H1 (cell line): ENCODE measurements at regions not wholly inside any gene's neighbourhood (a gene's known extent, or its start where the extent isn't known, plus 50 kb on each side); places are given as distances from the start of the nearest gene placed in this dataset.

Experiments
- CTCF ChIA-PET: fragments of 300-600 bp; sonication (Branson Sonifier 250); formaldehyde crosslinking; loops from one replicate; lab custom pipeline; 2021; ENCODE audit not compliant: partially characterized antibody; lab: Charles Lee
- POLR2A ChIA-PET: fragments of 300-600 bp; sonication (Branson Sonifier 250); formaldehyde crosslinking; loops from one replicate; lab custom pipeline; 2021; ENCODE audit warnings: inconsistent platforms; ENCODE audit not compliant: partially characterized antibody; lab: Charles Lee
- DNase-seq, 2 experiments: peaks; one replicate each; pipeline versions ENCODE4 v3.0.0 to v3.0.0-alpha.2; 2010 to 2022; ENCODE audit warnings: low spot score in 2 of 2, low read depth in 1 of 2, mixed read lengths in 1 of 2
- FAIRE-seq: peaks from 2 replicates; lab custom pipeline; 2011; peaks lifted over from hg19 to GRCh38; lab: Jason Lieb, UNC
- H2AFZ ChIP-seq: 2 replicates; pipeline ENCODE4 v1.8.1; 2012; ENCODE audit warnings: low read length, inconsistent platforms
- H2AK5ac ChIP-seq: 2 replicates; pipeline ENCODE4 v1.6.1; 2013; ENCODE audit warnings: low read depth, low read length
- H2BK120ac ChIP-seq: replicated peaks from 2 replicates; pipeline ENCODE3; 2013; ENCODE audit warnings: low read depth, low read length, inconsistent platforms
- H2BK12ac ChIP-seq: 2 replicates; pipeline ENCODE4 v1.6.1; 2013; ENCODE audit warnings: low read depth, low read length
- H2BK15ac ChIP-seq: 2 replicates; pipeline ENCODE4 v1.6.1; 2013; ENCODE audit warnings: low read length
- H2BK20ac ChIP-seq: 2 replicates; pipeline ENCODE4 v1.6.1; 2013; ENCODE audit warnings: low read length
- H2BK5ac ChIP-seq: 2 replicates; pipeline ENCODE4 v1.6.1; 2013; ENCODE audit warnings: low read depth, low read length
- H3K14ac ChIP-seq: 2 replicates; pipeline ENCODE4 v1.6.1; 2013; ENCODE audit warnings: inconsistent platforms; ENCODE audit not compliant: insufficient read length
- H3K18ac ChIP-seq: 2 replicates; pipeline ENCODE4 v1.6.1; 2013; ENCODE audit warnings: low read length; ENCODE audit errors: extremely low read depth
- H3K23ac ChIP-seq: 2 replicates; pipeline ENCODE4 v1.6.1; 2013; ENCODE audit warnings: inconsistent platforms; ENCODE audit not compliant: insufficient read length
- H3K23me2 ChIP-seq: 2 replicates; pipeline ENCODE4 v1.6.1; 2013; ENCODE audit warnings: low read depth, low read length
- H3K27ac ChIP-seq: 2 replicates; pipeline ENCODE4 v1.6.1; 2011; ENCODE audit warnings: low read depth, low read length, inconsistent platforms
- H3K27me3 ChIP-seq, 4 experiments: replicated peaks in 1 of 4; 1 replicate in 1 of 4; 2 replicates in 3 of 4; pipeline versions ENCODE4 v1.6.1 to v1.8.1; 2011 to 2013; ENCODE audit warnings: low read length in 3 of 4, mild to moderate bottlenecking in 3 of 4, inconsistent platforms in 2 of 4, mixed read lengths in 2 of 4, moderate library complexity in 1 of 4; ENCODE audit not compliant: control insufficient read depth in 3 of 4, insufficient read depth in 3 of 4; ENCODE audit errors: extremely low read depth in 1 of 4
- H3K36me3 ChIP-seq, 4 experiments: 2 replicates each; pipeline versions ENCODE4 v1.6.1 to v1.8.1; 2011 to 2013; ENCODE audit warnings: mild to moderate bottlenecking in 4 of 4, low read length in 3 of 4, moderate library complexity in 2 of 4, control low read depth in 1 of 4, inconsistent platforms in 1 of 4; ENCODE audit not compliant: insufficient read depth in 4 of 4, control insufficient read depth in 2 of 4
- H3K4ac ChIP-seq: replicated peaks from 2 replicates; pipeline ENCODE3; 2013; ENCODE audit warnings: low read length, low read depth, mixed read lengths, inconsistent platforms; ENCODE audit not compliant: insufficient read length
- H3K4me1 ChIP-seq, 4 experiments: replicated peaks in 1 of 4; 1 replicate in 1 of 4; 2 replicates in 3 of 4; pipeline versions ENCODE4 v1.6.1 to v1.8.1; 2011 to 2013; ENCODE audit warnings: low read length in 3 of 4, inconsistent platforms in 2 of 4, mixed read lengths in 1 of 4; ENCODE audit not compliant: insufficient read depth in 4 of 4, control insufficient read depth in 3 of 4
- H3K4me2 ChIP-seq, 2 experiments: 2 replicates each; pipeline versions ENCODE4 v1.6.1 to v1.8.1; 2011 to 2013; ENCODE audit warnings: low read depth in 2 of 2, low read length in 2 of 2, control low read depth in 1 of 2, inconsistent platforms in 1 of 2, mild to moderate bottlenecking in 1 of 2; ENCODE audit not compliant: insufficient read depth in 1 of 2
- H3K4me3 ChIP-seq, 4 experiments: fragments of 200-600, 300-600 bp in 1 of 4; sonication (generic), shearing (Covaris generic), sonication (Bioruptor Twin) in 1 of 4; 2 replicates each; pipeline versions ENCODE4 v1.5.1 to v1.8.1; 2011 to 2016; ENCODE audit warnings: low read length in 4 of 4, low read depth in 3 of 4, control low read depth in 2 of 4, inconsistent platforms in 2 of 4, mild to moderate bottlenecking in 2 of 4, mixed read lengths in 1 of 4, moderate library complexity in 1 of 4; ENCODE audit not compliant: insufficient read depth in 2 of 4; ENCODE audit errors: extremely low read depth in 1 of 4
- H3K56ac ChIP-seq: replicated peaks from 2 replicates; pipeline ENCODE3; 2013; ENCODE audit warnings: low read depth, mild to moderate bottlenecking, mixed read lengths, low read length, inconsistent platforms; ENCODE audit not compliant: insufficient read length
- H3K79me1 ChIP-seq: 2 replicates; pipeline ENCODE4 v1.6.1; 2013; ENCODE audit warnings: low read depth, low read length, control low read depth
- H3K79me2 ChIP-seq, 2 experiments: 2 replicates each; pipeline versions ENCODE4 v1.6.1 to v1.8.1; 2012 to 2013; ENCODE audit warnings: low read length in 2 of 2, mild to moderate bottlenecking in 2 of 2, inconsistent platforms in 1 of 2; ENCODE audit not compliant: insufficient read depth in 2 of 2, control insufficient read depth in 1 of 2
- H3K9ac ChIP-seq, 4 experiments: replicated peaks in 1 of 4; 1 replicate in 1 of 4; 2 replicates in 3 of 4; pipeline versions ENCODE4 v1.6.1 to v1.8.1; 2011 to 2013; ENCODE audit warnings: low read depth in 3 of 4, low read length in 3 of 4, control low read depth in 2 of 4, mild to moderate bottlenecking in 2 of 4, moderate library complexity in 2 of 4, inconsistent platforms in 1 of 4; ENCODE audit errors: extremely low read depth in 1 of 4
- H3K9me3 ChIP-seq, 2 experiments: 2 replicates each; pipeline versions ENCODE4 v1.6.1 to v1.8.1; 2012 to 2013; ENCODE audit warnings: mild to moderate bottlenecking in 2 of 2, moderate library complexity in 2 of 2, control low read depth in 1 of 2, inconsistent platforms in 1 of 2, low read depth in 1 of 2, low read length in 1 of 2, mixed read lengths in 1 of 2; ENCODE audit not compliant: insufficient read depth in 2 of 2
- H4K20me1 ChIP-seq, 2 experiments: replicated peaks in 1 of 2; 2 replicates each; pipeline versions ENCODE3 to v1.8.1; 2011 to 2013; ENCODE audit warnings: inconsistent platforms in 2 of 2, low read length in 2 of 2, mild to moderate bottlenecking in 1 of 2; ENCODE audit not compliant: insufficient read depth in 2 of 2, control insufficient read depth in 1 of 2
- H4K5ac ChIP-seq: 2 replicates; pipeline ENCODE4 v1.6.1; 2013; ENCODE audit warnings: low read length, low read depth, mixed read lengths, inconsistent platforms; ENCODE audit not compliant: insufficient read length
- H4K8ac ChIP-seq: 2 replicates; pipeline ENCODE4 v1.8.0; 2013; ENCODE audit warnings: mild to moderate bottlenecking, moderate library complexity, low read length, inconsistent platforms; ENCODE audit not compliant: insufficient read depth; ENCODE audit errors: extremely low read depth
- H4K91ac ChIP-seq: replicated peaks from 2 replicates; pipeline ENCODE3; 2013; ENCODE audit warnings: low read length, mixed read lengths, inconsistent platforms; ENCODE audit not compliant: insufficient read length
- BACH1 ChIP-seq: IDR thresholded peaks from 2 replicates; pipeline ENCODE4 v1.6.1; 2012; ENCODE audit warnings: low read length, improper control_type of control experiment
- CBX5 ChIP-seq: fragments of 300-800, 300-1000 bp; sonication (generic); IDR thresholded peaks from 2 replicates; pipeline ENCODE4 v1.7.1; 2016; ENCODE audit warnings: antibody characterized with exemption, low read length, low read depth
- E2F6 ChIP-seq: IDR thresholded peaks from 2 replicates; pipeline ENCODE4 v1.6.1; 2012; ENCODE audit warnings: inconsistent platforms
- EGR1 ChIP-seq: IDR thresholded peaks from 2 replicates; pipeline ENCODE4 v1.6.1; 2011; ENCODE audit warnings: low read depth, low read length, borderline replicate concordance
- GABPA ChIP-seq: IDR thresholded peaks from 2 replicates; pipeline ENCODE4 v1.6.1; 2011; ENCODE audit warnings: mild to moderate bottlenecking, low read length, moderate library complexity, borderline replicate concordance; ENCODE audit not compliant: insufficient read depth
- GTF2F1 ChIP-seq: IDR thresholded peaks from 2 replicates; pipeline ENCODE4 v1.6.1; 2012; ENCODE audit warnings: low read depth, low read length, improper control_type of control experiment, borderline replicate concordance
- HDAC2 ChIP-seq, 2 experiments: fragments of 300-600 bp in 1 of 2; sonication (generic) in 1 of 2; IDR thresholded peaks; 2 replicates each; pipeline ENCODE4 v1.6.1; 2011 to 2012; ENCODE audit warnings: low read depth in 2 of 2, low read length in 2 of 2, mild to moderate bottlenecking in 2 of 2, moderate library complexity in 2 of 2, borderline replicate concordance in 1 of 2, inconsistent platforms in 1 of 2
- JUND ChIP-seq: IDR thresholded peaks from 2 replicates; pipeline ENCODE4 v1.6.1; 2011; ENCODE audit warnings: mild to moderate bottlenecking, improper control_type of control experiment, low read length
- POU5F1 ChIP-seq: IDR thresholded peaks from 2 replicates; pipeline ENCODE4 v1.6.1; 2011; ENCODE audit warnings: low read depth, mild to moderate bottlenecking, low read length, moderate library complexity
- RXRA ChIP-seq: IDR thresholded peaks from 2 replicates; pipeline ENCODE4 v1.6.1; 2011; ENCODE audit warnings: low read depth, mild to moderate bottlenecking, low read length, moderate library complexity; ENCODE audit not compliant: insufficient read depth
- SIN3A ChIP-seq, 2 experiments: IDR thresholded peaks in 1 of 2; conservative IDR thresholded peaks in 1 of 2; 2 replicates each; pipeline ENCODE4 v1.6.1; 2011 to 2012; ENCODE audit warnings: low read length in 2 of 2, improper control_type of control experiment in 1 of 2, low read depth in 1 of 2, mild to moderate bottlenecking in 1 of 2
- TBP ChIP-seq: IDR thresholded peaks from 2 replicates; pipeline ENCODE4 v1.6.1; 2011; ENCODE audit warnings: low read depth, low read length, improper control_type of control experiment
- YY1 ChIP-seq: IDR thresholded peaks from 2 replicates; pipeline ENCODE4 v1.6.1; 2011; ENCODE audit warnings: low read depth, mild to moderate bottlenecking, low read length
- ZNF274 ChIP-seq: IDR thresholded peaks from 2 replicates; pipeline ENCODE4 v1.7.0; 2012; ENCODE audit warnings: low read length, borderline replicate concordance; ENCODE audit errors: extremely low read depth
- WGBS, 2 experiments: shearing (Covaris generic) in 1 of 2; methylation state at CpG; one replicate each; pipeline versions ENCODE4 v1.1.6 to v1.1.7; 2013 to 2015; ENCODE audit warnings: low lambda C conversion rate in 2 of 2, mixed read lengths in 2 of 2, inconsistent platforms in 1 of 2, low coverage in 1 of 2, missing lambda C conversion rate in 1 of 2; ENCODE audit not compliant: insufficient replicate concordance in 2 of 2, insufficient coverage in 1 of 2, insufficient read length in 1 of 2; ENCODE audit errors: extremely low coverage in 1 of 2, missing lambda C conversion rate in 1 of 2; 5-methylcytosine and 5-hydroxymethylcytosine counted together

- H2BK15ac ChIP-seq, result no peak overlapping the region
- no peak overlapping the region for H4K8ac ChIP-seq
- no peak overlapping the region for H3K4me3 ChIP-seq
- H3K4me1 ChIP-seq, result no peaks in the 10 kb centered on the region; a peak in 2 of 7 replicates
- no peak overlapping the region for H3K4me2 ChIP-seq
- FAIRE-seq (no peak), DNase-seq (no peak)
- H2AK5ac ChIP-seq, result no peak overlapping the region
- H3K9me3 ChIP-seq, result no peaks in the 10 kb centered on the region
- no peak overlapping the region for H3K27ac ChIP-seq
- peaks cover 0 to 5% (median 3%) of the 10 kb centered on the region in 4 experiments; a peak in 5 of 7 replicates for H3K27me3 ChIP-seq
- 93% methylated on average over 3 of the region's 3 CpGs; no CpG with 5 or more reads in 1 of the 2 experiments for WGBS, 2 experiments
- POLR2A ChIA-PET, result no interaction called here
- peaks cover 10% of the 10 kb centered on the region; the same call in 1 of the 2 replicates for H3K23me2 ChIP-seq
- no peaks in the 10 kb centered on the region for H3K79me2 ChIP-seq
- no peak overlapping the region for H3K56ac ChIP-seq
- no peak overlapping the region for H3K9ac ChIP-seq
- H4K20me1 ChIP-seq, result no peaks in the 10 kb centered on the region
- no peak overlapping the region for H4K5ac ChIP-seq
- H3K14ac ChIP-seq, result no peak overlapping the region
- no peak overlapping the region for H3K4ac ChIP-seq
- no peak overlapping the region for H2BK5ac ChIP-seq
- no peaks in the 10 kb centered on the region for H3K36me3 ChIP-seq
- CTCF ChIA-PET, result interaction anchor here (0.8 kb wide), 1 partner anchor 37 kb away, joined by 3 read pairs; no protein-coding TSS in a partner anchor
- no peak overlapping the region for H2BK120ac ChIP-seq
- H4K91ac ChIP-seq, result no peak overlapping the region
- no peak overlapping the region for H2BK20ac ChIP-seq
- H3K23ac ChIP-seq, result no peak overlapping the region
- no peak overlapping the region for H3K18ac ChIP-seq
- no peak overlapping the region for H2BK12ac ChIP-seq
- H2AFZ ChIP-seq, result no peak overlapping the region
- no peaks in the 10 kb centered on the region for H3K79me1 ChIP-seq
- no peak for TF ChIP-seq E2F6
- no peak for TF ChIP-seq BACH1
- no peak for TF ChIP-seq GABPA
- TF ChIP-seq ZNF274, result no peak
- no peak for TF ChIP-seq RXRA
- TF ChIP-seq EGR1, result no peak
- no peak for TF ChIP-seq HDAC2 (IDR thresholded peaks at IDR 0.05; ENCODE audit: borderline replicate concordance in 1 of 2, low read depth in 2 of 2, low read length in 2 of 2)
- no peak for TF ChIP-seq POU5F1
- no peak for TF ChIP-seq TBP
- no peak for TF ChIP-seq YY1
- TF ChIP-seq SIN3A (conservative IDR thresholded peaks at IDR 0.05 in 1 of 2, IDR thresholded peaks at IDR 0.05 in 1 of 2; ENCODE audit: low read depth in 1 of 2, low read length in 2 of 2), result no peak
- TF ChIP-seq JUND, result no peak
- TF ChIP-seq GTF2F1, result no peak
- no peak for TF ChIP-seq CBX5
Measured at GRCh38 chr20:2204021-2204420, 91.8 kb upstream of the TGM3 start.
